GM21381 (cell line): ENCODE measurements at regions not wholly inside any gene's neighbourhood (a gene's known extent, or its start where the extent isn't known, plus 50 kb on each side); places are given as distances from the start of the nearest gene placed in this dataset.

Source experiments
- ATAC-seq: cut with Tn5 transposase; IDR thresholded peaks from one replicate; pipeline ENCODE4 v1.9.1; 2021; ENCODE audit warnings: mild to moderate bottlenecking, moderate library complexity; ENCODE audit not compliant: unreplicated experiment

DNA sequence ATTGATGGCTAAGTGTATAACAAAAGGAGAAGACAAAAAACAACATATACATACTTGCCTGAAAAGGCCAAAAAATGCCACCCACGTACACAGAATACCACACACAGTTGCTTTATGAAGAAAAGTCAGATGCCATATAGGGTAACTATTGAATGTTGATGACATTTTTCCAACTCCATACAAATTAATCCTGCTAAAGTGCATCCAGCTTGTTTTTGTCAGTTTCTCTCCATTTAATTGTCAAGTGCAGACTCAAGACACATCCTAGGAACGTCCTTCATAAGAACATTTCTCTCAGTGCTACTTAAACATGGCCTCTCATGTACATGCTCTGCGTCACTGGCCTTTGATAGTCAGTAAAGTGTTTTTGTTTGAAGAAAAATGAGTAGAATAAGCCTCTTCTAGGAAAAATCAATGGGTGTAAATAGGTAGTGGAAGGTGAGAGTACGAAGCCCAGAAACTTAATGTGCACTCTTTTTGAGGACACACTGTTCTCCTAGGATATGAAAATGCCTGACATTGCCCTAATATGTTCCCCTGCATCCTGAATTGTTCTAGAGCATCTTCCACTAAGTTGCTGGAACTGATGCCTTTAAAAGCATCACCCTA is 267.4 kb upstream of the ATP11B start:
- no peak for ATAC-seq

DNA sequence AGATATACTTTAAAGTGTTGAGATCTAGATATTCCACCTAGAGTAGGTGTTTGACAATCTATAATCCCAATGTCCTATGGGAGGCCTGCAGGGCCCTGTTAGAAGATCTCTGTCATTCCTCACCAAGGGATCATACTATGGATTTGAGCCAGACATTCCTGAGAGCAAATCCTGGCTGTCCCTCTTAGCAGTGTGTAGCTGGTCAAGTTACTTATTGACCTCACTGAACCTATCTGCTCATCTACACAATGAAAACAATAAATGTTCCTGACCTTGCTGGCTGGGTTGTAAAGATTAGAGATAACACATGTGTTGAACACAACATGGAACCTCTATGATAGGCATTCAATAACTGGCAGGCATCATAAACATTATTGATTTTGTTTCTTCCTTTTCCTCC is 265.6 kb upstream of the ATP11B start:
- no peak for ATAC-seq

DNA sequence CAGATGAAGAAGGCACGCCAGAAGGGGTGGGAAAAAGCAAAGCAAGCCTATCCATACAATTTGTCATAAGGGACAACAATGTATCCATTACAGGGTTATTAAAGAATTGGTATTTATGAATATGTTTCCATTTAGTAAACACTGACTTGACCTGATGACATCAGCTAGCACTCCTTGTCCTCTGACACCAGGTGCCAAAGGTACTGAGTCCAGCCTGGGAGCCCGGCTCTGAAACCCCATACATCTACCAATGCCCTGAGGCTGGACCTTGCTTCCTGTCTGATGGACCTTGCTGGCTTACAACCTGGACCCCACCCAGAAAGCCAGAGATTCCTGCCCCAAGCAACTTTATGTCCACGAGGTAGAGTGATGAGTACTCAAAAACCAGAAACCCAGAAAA is 263.0 kb upstream of the ATP11B start:
- ATAC-seq = no peak

DNA sequence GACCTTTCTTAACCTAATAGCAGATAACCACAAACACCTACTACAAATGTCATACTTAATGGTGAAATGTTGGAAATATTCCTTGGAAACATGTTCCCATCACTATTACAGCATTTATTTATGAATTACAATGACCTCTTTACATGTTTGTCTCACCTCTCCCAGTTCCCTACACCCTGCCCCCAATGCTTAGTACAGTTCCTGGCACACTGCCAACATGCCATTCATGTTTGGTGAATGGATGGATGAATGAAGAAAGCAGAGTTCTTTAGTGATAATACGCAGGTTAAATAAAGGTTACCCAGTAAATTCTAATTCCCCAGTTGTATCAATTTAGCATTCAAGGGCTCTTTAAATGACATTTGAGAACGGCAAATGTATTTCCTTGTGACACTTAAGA is 259.9 kb upstream of the ATP11B start:
- no peak for ATAC-seq

DNA sequence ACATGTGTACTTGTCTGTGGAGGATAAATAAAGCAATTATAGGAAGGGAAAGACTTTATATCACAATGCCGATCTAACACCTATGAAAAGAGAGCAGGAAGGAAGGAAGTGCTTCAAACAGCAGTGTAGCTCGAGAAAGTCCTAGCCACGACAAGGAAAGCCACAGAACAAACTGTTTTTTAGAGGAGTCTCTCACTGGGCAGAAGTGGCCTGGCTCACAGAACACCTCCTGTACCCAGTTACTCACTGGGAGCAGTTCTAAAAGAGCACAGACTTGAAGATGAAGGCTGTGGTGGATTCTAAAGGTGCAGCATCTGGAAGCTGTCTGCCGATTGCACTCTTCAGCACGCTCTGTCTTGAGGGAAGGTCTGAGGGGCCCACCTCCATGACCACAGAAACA is 248.8 kb upstream of the ATP11B start:
- ATAC-seq = no peak

DNA sequence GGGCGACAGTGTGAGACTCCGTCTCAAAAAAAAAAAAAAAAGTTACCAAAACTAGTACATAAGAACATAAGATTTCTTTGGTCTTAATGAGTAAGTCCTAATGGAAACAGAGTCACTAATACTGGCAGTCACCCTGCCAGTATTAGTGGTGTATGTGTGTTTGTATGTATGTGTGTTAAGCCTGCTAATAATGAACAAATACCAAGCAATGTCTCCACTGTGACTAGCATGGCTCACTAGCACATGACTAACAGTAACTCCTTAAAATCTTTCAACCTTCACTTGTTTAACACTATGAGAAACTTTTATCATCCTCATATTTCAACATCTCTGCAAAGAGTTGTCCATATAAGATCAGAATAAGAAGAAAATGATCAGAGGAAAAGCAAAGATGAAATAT is 231.0 kb upstream of the ATP11B start:
- ATAC-seq = no peak

DNA sequence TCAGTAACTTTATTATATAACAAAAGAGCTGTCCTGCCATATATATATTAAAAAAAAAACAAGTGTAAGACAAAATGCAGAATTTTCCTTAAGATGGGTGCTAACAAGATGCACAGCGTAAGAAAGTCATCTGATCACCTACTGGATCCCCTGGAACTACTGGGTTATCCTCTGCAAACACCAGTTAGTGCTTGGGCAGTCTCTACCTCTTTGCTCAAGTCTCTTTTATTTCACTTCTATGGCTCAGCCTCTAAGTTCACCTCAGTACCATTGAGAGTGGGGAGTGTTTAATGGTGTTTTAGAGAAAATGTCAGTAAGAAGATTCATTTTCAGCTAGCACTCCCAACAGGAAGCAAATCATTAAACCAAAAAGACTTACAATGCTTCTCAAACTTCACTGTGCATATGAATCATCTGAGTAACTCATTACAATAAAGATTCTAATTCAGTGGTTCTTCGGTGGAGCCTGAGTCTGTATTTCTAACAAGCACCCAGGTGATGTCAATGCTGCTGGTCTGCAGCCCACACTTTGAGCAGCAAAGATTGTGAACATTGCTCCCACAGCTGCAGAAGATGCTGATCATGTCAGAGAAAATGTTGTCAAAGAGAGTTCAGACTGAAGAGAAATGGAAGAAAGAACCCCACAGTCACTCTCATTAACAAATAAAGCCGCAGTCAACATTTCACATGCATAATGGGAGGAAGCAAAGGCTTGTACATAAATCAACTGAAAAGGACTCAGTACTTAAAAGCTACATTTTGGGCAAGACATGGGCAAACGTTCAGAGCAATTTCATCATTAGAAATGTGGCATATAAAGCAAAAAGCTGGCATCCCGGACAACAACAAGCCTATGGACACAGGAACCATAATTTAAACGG is 227.1 kb upstream of the ATP11B start:
- no peak for ATAC-seq

DNA sequence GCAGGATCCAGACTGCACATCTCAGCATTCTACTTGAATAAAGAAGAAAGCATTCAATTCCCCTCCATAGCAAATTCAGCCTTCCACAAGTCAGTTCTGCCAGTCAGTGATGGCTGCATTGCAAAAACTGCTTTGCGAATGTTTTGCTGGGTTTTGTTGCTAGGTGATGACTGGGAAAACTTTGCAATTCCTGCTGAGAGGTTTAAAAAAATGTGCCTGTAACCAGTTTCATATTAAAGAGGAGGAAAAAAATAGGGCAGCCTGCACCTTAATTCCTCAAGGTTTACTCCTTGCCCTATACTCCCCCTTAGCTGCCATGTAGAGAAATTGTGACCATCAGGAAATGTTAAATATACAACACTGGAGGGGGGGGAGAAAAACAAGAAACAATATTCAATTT is 225.6 kb upstream of the ATP11B start:
- no peak for ATAC-seq

DNA sequence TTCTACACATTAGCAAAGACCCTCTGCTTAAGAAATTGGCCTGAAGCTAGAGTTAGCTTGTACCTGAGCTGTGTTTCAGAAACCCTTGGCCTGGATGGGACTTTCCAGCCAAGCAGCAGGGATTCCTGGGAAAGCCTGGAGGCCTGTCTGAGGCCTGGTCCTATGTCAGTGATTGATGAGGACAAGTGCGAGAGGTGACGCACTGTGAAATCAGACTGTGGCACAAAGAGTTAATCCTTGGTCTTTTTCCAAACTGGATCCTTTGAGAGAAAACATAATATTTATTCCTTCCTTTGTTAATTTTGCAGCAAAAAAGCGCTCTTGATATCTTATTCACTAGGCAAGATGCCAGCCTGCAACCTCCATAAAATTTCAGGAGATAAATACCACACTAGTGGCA is 225.0 kb upstream of the ATP11B start:
- no peak for ATAC-seq

DNA sequence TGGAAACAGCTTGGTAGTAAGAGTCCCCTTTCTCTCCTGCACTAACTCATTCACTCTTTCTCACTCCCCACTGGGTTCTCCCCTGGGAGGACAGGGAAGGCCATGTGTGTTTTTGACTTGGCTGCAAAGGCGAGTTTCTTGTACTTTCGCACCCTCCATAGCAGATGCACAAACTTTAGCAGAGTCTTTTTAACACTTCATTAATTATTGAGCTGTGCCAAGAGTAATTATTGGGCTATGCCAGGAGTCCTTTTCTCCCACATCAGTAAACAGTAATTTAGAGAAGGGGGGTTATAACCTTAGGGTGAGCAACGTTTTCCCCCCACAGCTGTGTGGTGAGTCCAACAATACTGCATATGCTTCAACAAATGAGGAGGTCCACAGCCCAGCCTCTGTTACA is 224.4 kb upstream of the ATP11B start:
- no peak for ATAC-seq

DNA sequence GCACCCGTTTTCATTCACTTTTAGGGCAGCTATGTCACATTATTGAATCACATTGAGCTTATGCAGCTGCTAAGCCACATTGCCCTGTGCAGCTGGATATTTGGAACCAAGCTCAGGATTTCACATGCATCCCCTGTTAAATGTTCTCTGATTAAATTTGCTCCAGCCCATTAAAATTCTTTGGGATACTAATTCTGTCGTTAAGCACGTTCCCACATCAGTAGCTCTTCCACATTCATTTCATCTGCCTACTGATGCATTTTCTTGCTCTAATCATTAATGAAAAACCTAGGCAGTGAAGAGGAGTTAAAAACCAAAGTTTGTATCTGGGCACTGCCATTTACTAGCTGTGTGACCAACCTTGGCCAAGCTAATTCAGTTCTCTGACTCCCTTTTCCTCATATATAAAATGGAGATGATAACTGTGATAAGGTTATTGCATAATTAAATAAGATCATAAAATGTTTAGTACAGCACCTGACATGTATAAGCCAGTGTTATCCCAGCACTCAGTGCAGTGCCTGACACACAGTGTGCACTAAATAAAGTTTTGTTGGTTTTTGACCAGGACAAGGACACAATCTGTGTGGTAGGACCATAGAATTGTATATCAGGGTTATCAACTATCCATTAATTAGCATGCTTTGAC is 222.2 kb upstream of the ATP11B start:
- no peak for ATAC-seq

DNA sequence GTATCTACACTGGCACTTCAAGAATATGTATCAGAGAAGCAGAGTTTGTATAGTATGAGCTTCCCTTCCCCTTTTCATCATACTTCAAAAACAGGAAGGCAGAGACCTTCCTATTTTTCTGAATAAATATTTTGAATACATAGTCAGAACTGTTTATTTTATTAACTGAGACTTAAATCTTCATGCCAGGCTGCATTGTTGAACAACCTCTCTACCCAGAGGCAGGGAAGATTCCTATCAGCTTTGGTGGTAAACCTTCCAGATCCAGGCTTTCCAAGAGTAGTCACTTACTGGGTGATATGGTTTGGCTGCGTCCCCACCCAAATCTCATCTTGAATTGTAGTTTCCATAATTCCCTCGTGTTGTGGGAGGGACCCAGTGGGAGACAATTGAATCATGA is 217.4 kb upstream of the ATP11B start:
- ATAC-seq = no peak

DNA sequence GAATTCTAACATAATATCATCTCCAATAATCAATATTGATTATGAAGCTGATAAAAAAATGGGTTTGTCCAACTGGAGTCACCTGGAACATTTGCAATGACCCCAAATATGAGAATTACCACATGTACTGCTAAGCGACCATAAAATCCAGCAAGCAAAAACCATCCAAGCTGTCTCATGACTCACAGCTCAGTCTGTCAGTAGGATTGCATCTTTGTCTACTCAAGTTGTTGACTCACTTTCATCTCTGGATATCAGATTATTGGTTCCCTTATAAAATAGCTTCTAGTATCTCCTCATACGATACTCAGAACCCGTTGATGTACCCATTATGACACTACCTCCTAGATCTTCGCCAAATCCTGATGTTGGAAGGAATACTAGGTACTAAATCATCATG is 209.8 kb upstream of the ATP11B start:
- ATAC-seq = no peak

DNA sequence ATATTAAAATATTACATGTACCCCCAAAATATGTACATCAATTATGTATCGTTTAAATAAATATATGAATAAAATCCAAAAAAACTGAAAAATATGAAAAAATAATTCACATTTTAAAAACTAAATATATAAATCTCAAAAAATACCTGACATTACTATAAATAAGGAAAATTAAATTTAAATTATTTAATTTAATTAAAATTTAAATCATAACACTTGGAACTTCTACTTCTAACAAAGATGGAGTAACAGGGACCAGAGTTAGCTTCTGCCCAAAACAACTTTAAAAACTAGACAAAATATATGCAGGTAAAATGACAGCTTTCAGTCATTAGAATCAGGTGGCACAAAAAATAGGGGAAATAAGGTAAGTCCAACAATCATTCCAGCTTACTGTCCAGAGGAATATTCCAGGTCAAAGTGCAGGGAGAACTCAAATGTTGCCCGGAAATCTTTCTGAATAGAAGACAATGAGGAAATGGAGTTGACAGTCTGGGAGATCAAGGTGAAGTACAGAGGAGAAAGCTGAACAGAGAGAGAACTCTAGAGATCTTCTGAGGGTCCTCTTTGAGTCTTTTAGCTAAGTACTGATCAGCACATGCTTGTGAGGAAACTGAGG is 207.7 kb upstream of the ATP11B start:
- no peak for ATAC-seq

DNA sequence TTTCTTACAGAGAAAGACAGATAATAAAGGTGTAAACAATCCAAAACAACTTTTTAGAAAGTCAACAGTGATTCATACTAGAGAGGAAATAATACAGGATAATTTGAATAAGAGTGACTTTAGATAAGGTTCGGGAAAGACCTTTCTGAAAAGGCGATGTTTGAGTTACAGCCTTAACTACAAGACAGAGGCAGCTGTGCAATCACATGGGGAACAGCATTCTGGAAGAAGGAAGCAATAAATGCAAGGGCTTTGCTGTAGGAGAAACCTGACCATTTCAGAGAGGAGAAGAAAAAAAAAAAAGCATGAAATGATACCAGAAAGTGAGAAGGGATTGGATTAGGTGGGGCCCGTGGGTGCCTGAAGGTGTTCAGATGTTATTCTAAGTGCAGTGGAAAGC is 200.6 kb upstream of the ATP11B start:
- no peak for ATAC-seq

DNA sequence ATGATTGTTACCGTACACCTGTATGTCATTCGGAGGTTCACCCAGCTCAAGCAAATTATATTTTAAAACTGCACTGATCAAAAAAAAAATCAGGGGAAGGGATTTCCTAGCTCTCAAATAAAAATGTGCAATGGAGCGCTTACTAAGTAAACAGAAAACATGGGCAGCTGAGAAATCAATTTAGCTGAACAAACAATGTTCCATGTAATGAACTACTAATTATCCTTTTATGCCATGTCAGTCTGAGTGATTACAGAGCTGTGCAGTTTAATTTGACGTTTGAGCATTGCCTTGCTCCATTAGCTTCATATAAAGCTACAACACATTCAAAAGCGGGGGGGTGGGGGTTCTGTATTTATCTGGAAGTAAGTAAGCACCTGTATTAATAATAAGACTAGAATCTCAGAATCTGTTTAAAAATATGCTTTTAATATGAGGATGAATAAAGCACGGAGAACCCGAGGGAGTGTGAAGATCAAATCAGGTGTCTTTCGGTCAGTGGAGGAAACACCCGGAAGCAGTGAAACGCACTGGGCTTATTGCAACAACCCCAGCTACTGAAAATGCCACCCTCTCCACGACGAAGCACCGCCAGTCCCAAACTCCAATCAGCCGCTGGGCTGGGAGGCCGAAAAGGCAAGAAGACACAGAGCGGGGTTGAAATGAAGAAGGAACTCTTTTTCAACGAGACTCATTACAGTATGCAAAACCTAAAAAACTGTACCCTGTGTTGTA is 196.5 kb upstream of the ATP11B start:
- no peak for ATAC-seq

DNA sequence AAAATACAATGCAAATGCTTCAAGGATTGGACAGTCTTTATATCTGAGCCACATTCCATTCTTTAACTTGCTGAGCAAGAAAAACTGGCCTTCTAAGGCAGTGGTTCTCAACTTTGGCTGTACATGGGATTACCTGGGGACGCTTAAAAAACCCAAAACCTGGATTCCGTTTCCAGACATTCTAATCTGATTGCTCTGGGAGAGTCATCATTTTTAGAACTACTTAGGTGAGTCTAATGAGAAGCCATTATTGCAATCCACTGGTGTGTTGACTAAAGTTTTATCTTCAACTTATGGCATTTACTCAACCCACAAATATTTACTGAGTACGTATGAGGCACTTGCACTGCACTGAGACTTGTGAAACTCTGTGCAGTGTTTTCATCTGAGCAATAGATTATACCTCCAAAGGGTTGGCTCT is 195.7 kb upstream of the ATP11B start:
- no peak for ATAC-seq

DNA sequence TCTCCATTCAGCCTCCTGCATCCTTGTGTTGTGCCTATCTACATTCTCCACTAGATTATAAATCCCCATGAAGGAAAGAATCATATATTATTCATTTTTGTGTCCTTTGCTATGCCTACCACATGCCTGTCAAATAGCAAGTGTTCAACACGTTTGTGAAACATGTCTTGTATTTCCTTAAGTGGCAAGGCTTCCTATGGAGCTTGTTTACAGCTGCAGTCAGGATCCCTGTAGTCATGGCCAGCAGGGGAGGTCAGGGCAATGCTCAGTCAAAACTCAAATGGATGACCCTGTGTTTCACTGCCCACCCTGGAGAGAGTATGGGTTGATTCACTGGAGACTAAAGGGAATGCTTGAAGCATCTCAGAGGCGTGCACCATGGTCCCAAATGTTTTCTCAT is 191.7 kb upstream of the ATP11B start:
- ATAC-seq = no peak

DNA sequence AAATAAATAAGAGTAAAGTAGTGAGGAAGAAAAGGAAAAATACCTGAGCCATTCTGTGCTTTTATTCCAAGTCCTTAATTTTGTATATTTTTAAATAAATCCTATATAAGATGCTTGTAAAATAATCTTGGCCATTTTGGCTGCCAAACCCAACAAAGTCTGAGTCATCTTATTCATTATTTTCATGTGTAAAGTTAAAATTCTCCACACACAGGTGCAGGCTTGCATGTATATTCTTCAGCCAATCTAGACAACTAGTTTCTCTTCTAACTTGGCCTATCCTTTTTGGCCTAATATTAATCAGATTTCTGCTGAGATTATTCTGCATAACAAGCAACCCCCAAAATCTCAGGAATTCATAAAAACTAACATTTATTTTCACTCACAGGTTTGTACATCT is 189.8 kb upstream of the ATP11B start:
- no peak for ATAC-seq

DNA sequence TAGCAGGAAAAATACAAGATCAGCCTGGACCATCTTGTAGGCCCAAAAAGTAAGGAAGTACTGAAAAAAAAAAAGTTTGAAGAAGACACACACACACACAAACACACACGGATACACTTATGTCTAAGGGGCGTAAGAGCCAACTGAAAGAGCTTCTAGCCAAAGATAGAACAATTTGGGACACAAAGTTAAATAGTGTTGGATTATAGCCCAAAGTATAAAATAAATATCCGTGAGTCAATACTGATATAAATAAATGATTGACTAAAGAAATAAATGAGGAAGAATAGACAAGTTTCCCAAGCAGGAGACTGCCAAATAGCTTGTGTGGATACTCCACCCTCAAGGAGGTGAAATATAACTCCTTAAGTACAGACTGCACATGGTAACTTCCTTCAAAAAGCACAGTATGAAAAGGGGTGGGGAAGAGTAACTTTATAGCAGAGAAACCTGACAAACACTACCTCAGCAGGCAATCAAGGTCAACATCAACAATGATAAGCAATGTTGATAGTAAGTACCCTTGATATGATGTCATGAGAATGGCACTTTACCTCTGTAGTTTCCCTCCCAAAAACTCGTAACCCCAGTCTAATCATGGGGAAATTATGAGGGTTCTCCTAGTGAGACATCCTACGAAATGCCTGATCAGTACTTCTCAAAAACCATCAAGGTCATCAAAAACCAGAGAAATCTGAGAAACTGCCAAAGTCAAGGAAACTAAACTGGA is 187.3 kb upstream of the ATP11B start:
- ATAC-seq = no peak
